ENCODE measurements at regions not wholly inside any gene's neighbourhood (a gene's known extent, or its start where the extent isn't known, plus 50 kb on each side); places are given as distances from the start of the nearest gene placed in this dataset.

- H3K4me3 ChIP-seq (ENCODE audit: low read depth, low read length): no peak overlapping the region
- no peak for DNase-seq (ENCODE audit: low read depth)
- no peak for TF ChIP-seq CTCF (IDR thresholded peaks at IDR 0.05; ENCODE audit: low read depth, low read length, missing control alignments)
- in situ Hi-C loops (cut with HindIII; ENCODE audit: low sequenced_read_pairs): no loop called here
Measured at GRCh38 chr1:14369526-14370213, 228.8 kb upstream of the KAZN start.

GRCh38 chr1:14371771-14372497 lies 226.6 kb upstream of the KAZN start:
- H3K4me3 ChIP-seq (ENCODE audit: low read depth, low read length): no peak overlapping the region
- DNase-seq (ENCODE audit: low read depth): no peak
- in situ Hi-C loops (cut with HindIII; ENCODE audit: low sequenced_read_pairs): no loop called here
- TF ChIP-seq CTCF (IDR thresholded peaks at IDR 0.05; ENCODE audit: low read depth, low read length, missing control alignments): no peak

GRCh38 chr1:14372526-14372925 lies 226.0 kb upstream of the KAZN start:
- H3K4me3 ChIP-seq (ENCODE audit: low read depth, low read length): no peak overlapping the region
- in situ Hi-C loops (cut with HindIII; ENCODE audit: low sequenced_read_pairs): no loop called here
- DNase-seq (ENCODE audit: low read depth): no peak
- no peak for TF ChIP-seq CTCF (IDR thresholded peaks at IDR 0.05; ENCODE audit: low read depth, low read length, missing control alignments)

GRCh38 chr1:14373081-14373758 lies 225.3 kb upstream of the KAZN start:
- no peak for TF ChIP-seq CTCF (IDR thresholded peaks at IDR 0.05; ENCODE audit: low read depth, low read length, missing control alignments)
- in situ Hi-C loops (cut with HindIII; ENCODE audit: low sequenced_read_pairs): no loop called here
- no peak for DNase-seq (ENCODE audit: low read depth)
- H3K4me3 ChIP-seq (ENCODE audit: low read depth, low read length): no peak overlapping the region

GRCh38 chr1:14375226-14375625 lies 223.3 kb upstream of the KAZN start:
- H3K4me3 ChIP-seq (ENCODE audit: low read depth, low read length): no peak overlapping the region
- no peak for TF ChIP-seq CTCF (IDR thresholded peaks at IDR 0.05; ENCODE audit: low read depth, low read length, missing control alignments)
- in situ Hi-C loops (cut with HindIII; ENCODE audit: low sequenced_read_pairs): no loop called here
- no peak for DNase-seq (ENCODE audit: low read depth)

- H3K4me3 ChIP-seq (ENCODE audit: low read depth, low read length): no peak overlapping the region
- in situ Hi-C loops (cut with HindIII; ENCODE audit: low sequenced_read_pairs): no loop called here
- no peak for TF ChIP-seq CTCF (IDR thresholded peaks at IDR 0.05; ENCODE audit: low read depth, low read length, missing control alignments)
- peak; percentile 27 for DNase-seq (ENCODE audit: low read depth)
Measured at GRCh38 chr1:14377386-14377785, 221.1 kb upstream of the KAZN start.
